H1 (cell line): ENCODE measurements at regions not wholly inside any gene's neighbourhood (a gene's known extent, or its start where the extent isn't known, plus 50 kb on each side); places are given as distances from the start of the nearest gene placed in this dataset.

ENCODE experiments used
- CTCF ChIA-PET: fragments of 300-600 bp; sonication (Branson Sonifier 250); formaldehyde crosslinking; loops from one replicate; lab custom pipeline; 2021; ENCODE audit not compliant: partially characterized antibody; lab: Charles Lee
- POLR2A ChIA-PET: fragments of 300-600 bp; sonication (Branson Sonifier 250); formaldehyde crosslinking; loops from one replicate; lab custom pipeline; 2021; ENCODE audit warnings: inconsistent platforms; ENCODE audit not compliant: partially characterized antibody; lab: Charles Lee
- DNase-seq, 2 experiments: peaks; one replicate each; pipeline versions ENCODE4 v3.0.0 to v3.0.0-alpha.2; 2010 to 2022; ENCODE audit warnings: low spot score in 2 of 2, low read depth in 1 of 2, mixed read lengths in 1 of 2
- FAIRE-seq: peaks from 2 replicates; lab custom pipeline; 2011; peaks lifted over from hg19 to GRCh38; lab: Jason Lieb, UNC
- H2AFZ ChIP-seq: 2 replicates; pipeline ENCODE4 v1.8.1; 2012; ENCODE audit warnings: low read length, inconsistent platforms
- H2AK5ac ChIP-seq: 2 replicates; pipeline ENCODE4 v1.6.1; 2013; ENCODE audit warnings: low read depth, low read length
- H2BK120ac ChIP-seq: replicated peaks from 2 replicates; pipeline ENCODE3; 2013; ENCODE audit warnings: low read depth, low read length, inconsistent platforms
- H2BK12ac ChIP-seq: 2 replicates; pipeline ENCODE4 v1.6.1; 2013; ENCODE audit warnings: low read depth, low read length
- H2BK15ac ChIP-seq: 2 replicates; pipeline ENCODE4 v1.6.1; 2013; ENCODE audit warnings: low read length
- H2BK20ac ChIP-seq: 2 replicates; pipeline ENCODE4 v1.6.1; 2013; ENCODE audit warnings: low read length
- H2BK5ac ChIP-seq: 2 replicates; pipeline ENCODE4 v1.6.1; 2013; ENCODE audit warnings: low read depth, low read length
- H3K14ac ChIP-seq: 2 replicates; pipeline ENCODE4 v1.6.1; 2013; ENCODE audit warnings: inconsistent platforms; ENCODE audit not compliant: insufficient read length
- H3K18ac ChIP-seq: 2 replicates; pipeline ENCODE4 v1.6.1; 2013; ENCODE audit warnings: low read length; ENCODE audit errors: extremely low read depth
- H3K23ac ChIP-seq: 2 replicates; pipeline ENCODE4 v1.6.1; 2013; ENCODE audit warnings: inconsistent platforms; ENCODE audit not compliant: insufficient read length
- H3K23me2 ChIP-seq: 2 replicates; pipeline ENCODE4 v1.6.1; 2013; ENCODE audit warnings: low read depth, low read length
- H3K27ac ChIP-seq: 2 replicates; pipeline ENCODE4 v1.6.1; 2011; ENCODE audit warnings: low read depth, low read length, inconsistent platforms
- H3K27me3 ChIP-seq, 4 experiments: replicated peaks in 1 of 4; 1 replicate in 1 of 4; 2 replicates in 3 of 4; pipeline versions ENCODE4 v1.6.1 to v1.8.1; 2011 to 2013; ENCODE audit warnings: low read length in 3 of 4, mild to moderate bottlenecking in 3 of 4, inconsistent platforms in 2 of 4, mixed read lengths in 2 of 4, moderate library complexity in 1 of 4; ENCODE audit not compliant: control insufficient read depth in 3 of 4, insufficient read depth in 3 of 4; ENCODE audit errors: extremely low read depth in 1 of 4
- H3K36me3 ChIP-seq, 4 experiments: 2 replicates each; pipeline versions ENCODE4 v1.6.1 to v1.8.1; 2011 to 2013; ENCODE audit warnings: mild to moderate bottlenecking in 4 of 4, low read length in 3 of 4, moderate library complexity in 2 of 4, control low read depth in 1 of 4, inconsistent platforms in 1 of 4; ENCODE audit not compliant: insufficient read depth in 4 of 4, control insufficient read depth in 2 of 4
- H3K4ac ChIP-seq: replicated peaks from 2 replicates; pipeline ENCODE3; 2013; ENCODE audit warnings: low read length, low read depth, mixed read lengths, inconsistent platforms; ENCODE audit not compliant: insufficient read length
- H3K4me1 ChIP-seq, 4 experiments: replicated peaks in 1 of 4; 1 replicate in 1 of 4; 2 replicates in 3 of 4; pipeline versions ENCODE4 v1.6.1 to v1.8.1; 2011 to 2013; ENCODE audit warnings: low read length in 3 of 4, inconsistent platforms in 2 of 4, mixed read lengths in 1 of 4; ENCODE audit not compliant: insufficient read depth in 4 of 4, control insufficient read depth in 3 of 4
- H3K4me2 ChIP-seq, 2 experiments: 2 replicates each; pipeline versions ENCODE4 v1.6.1 to v1.8.1; 2011 to 2013; ENCODE audit warnings: low read depth in 2 of 2, low read length in 2 of 2, control low read depth in 1 of 2, inconsistent platforms in 1 of 2, mild to moderate bottlenecking in 1 of 2; ENCODE audit not compliant: insufficient read depth in 1 of 2
- H3K4me3 ChIP-seq, 4 experiments: fragments of 200-600, 300-600 bp in 1 of 4; sonication (generic), shearing (Covaris generic), sonication (Bioruptor Twin) in 1 of 4; 2 replicates each; pipeline versions ENCODE4 v1.5.1 to v1.8.1; 2011 to 2016; ENCODE audit warnings: low read length in 4 of 4, low read depth in 3 of 4, control low read depth in 2 of 4, inconsistent platforms in 2 of 4, mild to moderate bottlenecking in 2 of 4, mixed read lengths in 1 of 4, moderate library complexity in 1 of 4; ENCODE audit not compliant: insufficient read depth in 2 of 4; ENCODE audit errors: extremely low read depth in 1 of 4
- H3K56ac ChIP-seq: replicated peaks from 2 replicates; pipeline ENCODE3; 2013; ENCODE audit warnings: low read depth, mild to moderate bottlenecking, mixed read lengths, low read length, inconsistent platforms; ENCODE audit not compliant: insufficient read length
- H3K79me1 ChIP-seq: 2 replicates; pipeline ENCODE4 v1.6.1; 2013; ENCODE audit warnings: low read depth, low read length, control low read depth
- H3K79me2 ChIP-seq, 2 experiments: 2 replicates each; pipeline versions ENCODE4 v1.6.1 to v1.8.1; 2012 to 2013; ENCODE audit warnings: low read length in 2 of 2, mild to moderate bottlenecking in 2 of 2, inconsistent platforms in 1 of 2; ENCODE audit not compliant: insufficient read depth in 2 of 2, control insufficient read depth in 1 of 2
- H3K9ac ChIP-seq, 4 experiments: replicated peaks in 1 of 4; 1 replicate in 1 of 4; 2 replicates in 3 of 4; pipeline versions ENCODE4 v1.6.1 to v1.8.1; 2011 to 2013; ENCODE audit warnings: low read depth in 3 of 4, low read length in 3 of 4, control low read depth in 2 of 4, mild to moderate bottlenecking in 2 of 4, moderate library complexity in 2 of 4, inconsistent platforms in 1 of 4; ENCODE audit errors: extremely low read depth in 1 of 4
- H3K9me3 ChIP-seq, 2 experiments: 2 replicates each; pipeline versions ENCODE4 v1.6.1 to v1.8.1; 2012 to 2013; ENCODE audit warnings: mild to moderate bottlenecking in 2 of 2, moderate library complexity in 2 of 2, control low read depth in 1 of 2, inconsistent platforms in 1 of 2, low read depth in 1 of 2, low read length in 1 of 2, mixed read lengths in 1 of 2; ENCODE audit not compliant: insufficient read depth in 2 of 2
- H4K20me1 ChIP-seq, 2 experiments: replicated peaks in 1 of 2; 2 replicates each; pipeline versions ENCODE3 to v1.8.1; 2011 to 2013; ENCODE audit warnings: inconsistent platforms in 2 of 2, low read length in 2 of 2, mild to moderate bottlenecking in 1 of 2; ENCODE audit not compliant: insufficient read depth in 2 of 2, control insufficient read depth in 1 of 2
- H4K5ac ChIP-seq: 2 replicates; pipeline ENCODE4 v1.6.1; 2013; ENCODE audit warnings: low read length, low read depth, mixed read lengths, inconsistent platforms; ENCODE audit not compliant: insufficient read length
- H4K8ac ChIP-seq: 2 replicates; pipeline ENCODE4 v1.8.0; 2013; ENCODE audit warnings: mild to moderate bottlenecking, moderate library complexity, low read length, inconsistent platforms; ENCODE audit not compliant: insufficient read depth; ENCODE audit errors: extremely low read depth
- H4K91ac ChIP-seq: replicated peaks from 2 replicates; pipeline ENCODE3; 2013; ENCODE audit warnings: low read length, mixed read lengths, inconsistent platforms; ENCODE audit not compliant: insufficient read length
- CBX5 ChIP-seq: fragments of 300-800, 300-1000 bp; sonication (generic); IDR thresholded peaks from 2 replicates; pipeline ENCODE4 v1.7.1; 2016; ENCODE audit warnings: antibody characterized with exemption, low read length, low read depth
- CHD1 ChIP-seq: IDR thresholded peaks from 2 replicates; pipeline ENCODE4 v1.6.1; 2012; ENCODE audit warnings: low read depth, low read length, improper control_type of control experiment
- CHD2 ChIP-seq: IDR thresholded peaks from 2 replicates; pipeline ENCODE4 v1.6.1; 2012; ENCODE audit warnings: low read length, improper control_type of control experiment
- CTBP2 ChIP-seq: IDR thresholded peaks from 2 replicates; pipeline ENCODE4 v1.7.0; 2011; ENCODE audit warnings: borderline replicate concordance, mild to moderate bottlenecking, moderate library complexity, mixed read lengths, low read length; ENCODE audit not compliant: insufficient read depth, insufficient read length
- E2F6 ChIP-seq: IDR thresholded peaks from 2 replicates; pipeline ENCODE4 v1.6.1; 2012; ENCODE audit warnings: inconsistent platforms
- EGR1 ChIP-seq: IDR thresholded peaks from 2 replicates; pipeline ENCODE4 v1.6.1; 2011; ENCODE audit warnings: low read depth, low read length, borderline replicate concordance
- HDAC6 ChIP-seq: IDR thresholded peaks from one replicate; pipeline ENCODE4 v1.7.1; 2012; ENCODE audit warnings: low read depth, mild to moderate bottlenecking, inconsistent platforms, low read length, moderate library complexity
- JUN ChIP-seq: IDR thresholded peaks from 2 replicates; pipeline ENCODE4 v1.6.1; 2011; ENCODE audit warnings: low read depth, mild to moderate bottlenecking, improper control_type of control experiment, low read length
- KDM1A ChIP-seq: fragments of 200-600, 300-600 bp; sonication (generic); IDR thresholded peaks from 2 replicates; pipeline ENCODE4 v1.7.1; 2016; ENCODE audit warnings: mild to moderate bottlenecking, low read length, borderline replicate concordance
- NANOG ChIP-seq: IDR thresholded peaks from 2 replicates; pipeline ENCODE4 v1.6.1; 2011; ENCODE audit warnings: low read length, low read depth, mild to moderate bottlenecking, inconsistent platforms; ENCODE audit not compliant: insufficient read depth, poor library complexity, severe bottlenecking
- RXRA ChIP-seq: IDR thresholded peaks from 2 replicates; pipeline ENCODE4 v1.6.1; 2011; ENCODE audit warnings: low read depth, mild to moderate bottlenecking, low read length, moderate library complexity; ENCODE audit not compliant: insufficient read depth
- SAP30 ChIP-seq: fragments of 300-600 bp; sonication (generic); IDR thresholded peaks from 2 replicates; pipeline ENCODE4 v1.7.1; 2012; ENCODE audit warnings: low read length, moderate library complexity, mild to moderate bottlenecking, inconsistent platforms; ENCODE audit not compliant: insufficient read depth, insufficient replicate concordance
- SP2 ChIP-seq: IDR thresholded peaks from 2 replicates; pipeline ENCODE4 v1.6.1; 2012; ENCODE audit warnings: mild to moderate bottlenecking, low read length, inconsistent platforms
- SP4 ChIP-seq: IDR thresholded peaks from 2 replicates; pipeline ENCODE4 v1.6.1; 2012; ENCODE audit warnings: low read length, inconsistent platforms
- TCF12 ChIP-seq: IDR thresholded peaks from 2 replicates; pipeline ENCODE4 v1.6.1; 2011; ENCODE audit warnings: low read depth, mild to moderate bottlenecking, low read length
- WGBS, 2 experiments: shearing (Covaris generic) in 1 of 2; methylation state at CpG; one replicate each; pipeline versions ENCODE4 v1.1.6 to v1.1.7; 2013 to 2015; ENCODE audit warnings: low lambda C conversion rate in 2 of 2, mixed read lengths in 2 of 2, inconsistent platforms in 1 of 2, low coverage in 1 of 2, missing lambda C conversion rate in 1 of 2; ENCODE audit not compliant: insufficient replicate concordance in 2 of 2, insufficient coverage in 1 of 2, insufficient read length in 1 of 2; ENCODE audit errors: extremely low coverage in 1 of 2, missing lambda C conversion rate in 1 of 2; 5-methylcytosine and 5-hydroxymethylcytosine counted together

- no peak overlapping the region for H2BK12ac ChIP-seq
- H3K27me3 ChIP-seq, result no peaks in the 10 kb centered on the region; a peak in 1 of 7 replicates
- WGBS, 2 experiments, result 90% methylated on average over 3 of the region's 3 CpGs; no CpG with 5 or more reads in 1 of the 2 experiments
- peaks cover 0 to 3% (median 0%) of the 10 kb centered on the region in 4 experiments; a peak in 2 of 7 replicates for H3K4me1 ChIP-seq
- H3K79me1 ChIP-seq, result no peaks in the 10 kb centered on the region
- DNase-seq, result no peak
- H3K23ac ChIP-seq, result no peak overlapping the region
- no peak overlapping the region for H3K27ac ChIP-seq
- FAIRE-seq, result no peak
- H2BK20ac ChIP-seq, result no peak overlapping the region
- H2BK5ac ChIP-seq, result no peak overlapping the region
- no peak overlapping the region for H3K56ac ChIP-seq
- no peaks in the 10 kb centered on the region for H3K23me2 ChIP-seq
- H4K20me1 ChIP-seq, result no peaks in the 10 kb centered on the region
- H3K4ac ChIP-seq, result no peak overlapping the region
- CTCF ChIA-PET, result interaction anchor here (0.8 kb wide), 1 partner anchor 43 kb away, joined by 3 read pairs; no protein-coding TSS in a partner anchor
- H4K8ac ChIP-seq, result no peak overlapping the region
- no peaks in the 10 kb centered on the region for H3K36me3 ChIP-seq
- H2AFZ ChIP-seq, result no peak overlapping the region
- H2BK120ac ChIP-seq, result no peak overlapping the region
- H4K5ac ChIP-seq, result no peak overlapping the region
- H3K14ac ChIP-seq, result no peak overlapping the region
- H3K9ac ChIP-seq, result no peak overlapping the region
- H3K9me3 ChIP-seq, result no peaks in the 10 kb centered on the region
- H3K4me3 ChIP-seq, result no peak overlapping the region
- POLR2A ChIA-PET, result no interaction called here
- H3K4me2 ChIP-seq, result no peak overlapping the region
- H3K18ac ChIP-seq, result no peak overlapping the region
- H2AK5ac ChIP-seq, result no peak overlapping the region
- H4K91ac ChIP-seq, result no peak overlapping the region
- H2BK15ac ChIP-seq, result no peak overlapping the region
- no peaks in the 10 kb centered on the region for H3K79me2 ChIP-seq
- TF ChIP-seq KDM1A, result no peak
- no peak for TF ChIP-seq JUN
- no peak for TF ChIP-seq EGR1
- no peak for TF ChIP-seq CBX5
- TF ChIP-seq SP2, result no peak
- TF ChIP-seq CHD2, result no peak
- no peak for TF ChIP-seq E2F6
- no peak for TF ChIP-seq SP4
- no peak for TF ChIP-seq RXRA
- TF ChIP-seq SAP30, result no peak
- TF ChIP-seq TCF12, result no peak
- TF ChIP-seq HDAC6, result no peak
- TF ChIP-seq NANOG, result no peak
- no peak for TF ChIP-seq CHD1
- no peak for TF ChIP-seq CTBP2
These were observed 179.8 kb upstream of the NOX3 start for GRCh38 chr6:155635416-155635815.
